ENCODE measurements at regions not wholly inside any gene's neighbourhood (a gene's known extent, or its start where the extent isn't known, plus 50 kb on each side); places are given as distances from the start of the nearest gene placed in this dataset.

DNA sequence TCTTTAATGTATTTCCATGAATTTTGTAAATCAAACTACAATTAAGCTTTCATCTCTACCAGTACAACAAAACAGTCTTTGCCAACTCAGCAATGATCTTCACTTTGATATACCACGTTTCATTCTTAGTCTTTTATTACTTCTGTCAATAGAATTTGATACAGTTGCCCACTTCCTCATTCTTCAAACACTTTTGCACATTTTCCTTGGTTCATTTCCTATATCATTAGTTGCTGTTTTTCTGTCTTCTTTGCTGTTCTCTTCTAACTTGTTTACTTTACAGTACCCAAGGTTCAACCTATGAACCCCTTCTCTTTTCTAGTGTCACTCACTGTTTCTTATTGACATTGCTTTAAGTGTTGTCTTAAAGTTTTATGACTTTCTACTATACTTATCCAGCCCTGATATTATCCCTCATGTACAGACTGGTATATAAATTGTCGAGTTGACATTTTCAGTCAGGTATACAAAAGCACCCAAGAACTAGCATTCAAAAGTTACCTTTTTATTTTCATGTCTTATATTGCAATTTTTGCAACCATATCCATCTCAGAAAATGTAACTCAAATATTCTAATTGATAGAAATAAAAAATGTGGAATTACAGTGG, 903.1 kb downstream of the NSUN3 start:
- no peak for DNase-seq (ENCODE audit: low read depth in 2 of 2, low spot score in 1 of 2)

DNA sequence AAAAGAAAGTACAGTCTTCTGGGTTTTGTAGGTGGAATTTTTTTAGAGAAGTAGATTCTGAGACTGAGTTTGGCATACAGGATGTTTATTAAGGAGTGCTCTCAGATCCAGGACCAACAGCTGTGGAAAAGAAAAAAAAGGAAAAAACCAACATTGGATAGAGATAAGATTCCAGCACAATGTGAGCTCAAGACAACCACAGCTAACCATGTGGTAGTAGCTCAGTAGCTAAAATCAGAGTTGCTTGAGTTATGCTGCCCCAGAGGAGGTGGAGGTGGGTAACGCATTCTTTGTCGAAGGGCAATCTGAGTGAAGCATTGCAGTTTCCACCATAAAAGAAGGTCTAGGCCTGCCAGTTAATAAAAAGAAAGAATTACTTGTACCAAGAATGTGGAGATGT, 904.3 kb downstream of the NSUN3 start:
- no peak for DNase-seq (ENCODE audit: low read depth in 2 of 2, low spot score in 1 of 2)

DNA sequence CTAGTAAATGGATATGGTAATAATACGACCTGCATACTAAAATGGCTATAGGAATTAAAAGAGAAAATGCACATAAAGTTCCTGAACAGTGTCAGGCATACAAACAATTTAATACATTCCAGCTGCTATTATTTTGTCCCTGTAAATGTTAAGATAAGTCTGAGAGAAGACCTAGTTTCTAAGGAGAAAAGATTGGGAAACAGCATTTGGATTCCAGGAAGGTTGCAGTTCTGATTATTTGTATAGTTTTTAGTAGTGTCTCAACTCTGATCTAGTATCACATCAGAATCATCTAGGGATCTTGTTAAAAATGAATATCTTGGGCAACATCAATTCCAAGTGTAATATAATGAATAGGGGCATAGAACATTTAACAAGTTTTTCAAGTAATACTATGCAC, 905.7 kb downstream of the NSUN3 start:
- DNase-seq (ENCODE audit: low read depth in 2 of 2, low spot score in 1 of 2), result no peak

DNA sequence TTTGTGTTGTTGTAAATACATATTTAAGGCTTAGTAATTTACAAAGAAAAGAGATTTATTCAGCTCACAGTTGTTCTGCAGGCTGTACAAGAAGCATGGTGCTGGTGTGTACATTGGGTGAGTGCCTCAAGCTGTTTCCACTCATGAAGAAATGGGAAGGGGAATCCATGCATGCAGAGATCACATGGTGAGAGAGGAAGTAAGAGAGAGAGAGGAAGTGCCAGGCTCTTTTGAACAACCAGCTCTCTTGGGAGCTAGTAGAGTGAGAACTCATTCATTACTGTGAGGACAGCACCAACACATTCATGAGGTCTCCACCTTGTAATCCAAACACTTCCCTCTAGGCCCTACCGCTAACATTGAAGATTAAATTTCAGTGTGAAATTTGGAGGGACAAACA, 909.2 kb downstream of the NSUN3 start:
- no peak for DNase-seq (ENCODE audit: low read depth in 2 of 2, low spot score in 1 of 2)

DNA sequence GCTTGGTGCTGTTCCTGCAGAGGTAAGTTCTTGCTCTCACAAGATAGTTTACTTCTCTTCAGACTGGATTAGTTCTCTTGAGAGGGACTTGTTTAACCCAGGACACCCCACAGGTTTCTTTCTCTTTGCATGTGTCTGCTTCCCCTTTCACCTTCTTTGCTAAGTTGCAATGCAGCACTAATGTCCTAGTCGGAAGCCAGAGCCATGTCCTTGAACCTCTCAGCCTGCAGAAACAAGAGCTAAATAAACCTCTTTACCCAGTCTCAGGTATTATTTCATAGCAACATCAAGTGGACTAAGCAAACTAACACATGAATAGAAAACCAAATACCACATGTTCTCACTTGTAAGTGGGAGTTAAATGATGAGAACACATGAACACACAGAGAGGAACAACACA, 915.2 kb downstream of the NSUN3 start:
- no peak for DNase-seq (ENCODE audit: low read depth in 2 of 2, low spot score in 1 of 2)

DNA sequence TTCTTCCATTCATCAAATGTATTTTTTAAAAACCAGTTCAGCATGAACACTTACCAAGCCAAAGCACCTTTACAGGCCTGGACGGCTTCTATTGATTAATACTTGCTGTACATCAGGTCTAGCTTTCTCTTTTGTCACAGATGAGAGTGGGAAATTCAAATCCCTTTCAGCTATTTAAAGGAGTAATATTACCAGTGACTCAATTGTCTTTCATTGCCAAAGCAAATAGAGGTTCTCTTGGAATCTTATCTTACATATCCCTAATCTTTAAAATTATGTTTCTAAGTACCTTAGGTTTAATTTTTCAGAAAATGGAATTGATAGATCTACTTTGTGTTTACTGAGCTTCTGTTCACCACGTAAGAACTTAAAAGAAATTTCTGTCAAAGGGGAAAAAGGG, 922.9 kb downstream of the NSUN3 start:
- no peak for DNase-seq (ENCODE audit: low read depth in 2 of 2, low spot score in 1 of 2)

DNA sequence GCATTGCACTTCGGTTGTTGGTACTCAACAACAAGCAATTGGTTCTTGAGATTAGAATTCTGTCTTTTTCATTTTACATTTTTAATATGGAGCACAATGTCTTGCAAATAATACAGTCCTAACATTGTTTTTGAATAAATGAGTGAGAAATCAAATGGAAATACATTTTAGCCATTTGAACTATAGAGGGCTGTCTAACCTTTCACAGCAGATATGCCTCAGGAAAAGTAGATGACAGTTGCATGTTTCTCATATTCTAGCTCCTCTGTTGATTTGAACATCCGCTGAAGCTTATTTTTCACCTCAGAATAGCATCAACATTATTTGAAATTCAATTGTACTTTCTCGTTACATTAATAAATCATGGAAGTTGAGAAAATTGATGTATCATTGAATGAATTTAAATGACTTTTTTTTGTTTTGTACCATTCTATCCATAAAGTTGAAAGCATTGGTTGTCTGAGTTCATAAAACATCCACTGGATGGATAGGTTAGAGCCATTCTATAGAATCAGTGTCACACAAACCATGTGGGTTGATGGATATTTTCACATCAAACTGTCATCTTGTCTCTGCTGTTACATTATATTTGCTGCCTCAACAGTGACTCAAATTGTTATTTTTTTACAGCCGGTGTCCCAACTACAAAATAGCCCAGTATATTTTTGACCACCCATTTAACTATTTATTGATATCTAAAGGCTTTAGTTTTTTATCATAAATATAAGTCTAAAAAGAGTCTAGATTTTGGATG, 928.3 kb downstream of the NSUN3 start:
- DNase-seq (ENCODE audit: low read depth in 2 of 2, low spot score in 1 of 2), result no peak

DNA sequence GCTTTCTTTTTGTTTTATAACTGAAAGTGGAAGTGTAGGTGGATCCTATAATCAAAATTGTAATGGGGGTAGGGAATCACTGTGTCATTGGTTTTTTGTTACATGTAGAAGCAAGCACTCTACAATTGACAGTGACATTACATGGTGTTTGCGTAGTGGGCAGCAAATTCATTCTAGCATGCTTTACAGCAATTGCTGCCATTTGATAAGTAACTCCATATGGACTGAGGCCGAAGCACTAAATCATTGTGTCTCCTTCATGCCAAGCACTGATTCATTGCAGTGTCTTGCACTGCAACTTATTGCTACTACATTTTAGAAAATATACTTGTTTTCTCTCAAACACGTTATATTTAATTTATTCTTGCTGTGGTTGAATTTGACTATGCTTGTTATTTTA, 933.9 kb downstream of the NSUN3 start:
- DNase-seq (ENCODE audit: low read depth in 2 of 2, low spot score in 1 of 2), result no peak

DNA sequence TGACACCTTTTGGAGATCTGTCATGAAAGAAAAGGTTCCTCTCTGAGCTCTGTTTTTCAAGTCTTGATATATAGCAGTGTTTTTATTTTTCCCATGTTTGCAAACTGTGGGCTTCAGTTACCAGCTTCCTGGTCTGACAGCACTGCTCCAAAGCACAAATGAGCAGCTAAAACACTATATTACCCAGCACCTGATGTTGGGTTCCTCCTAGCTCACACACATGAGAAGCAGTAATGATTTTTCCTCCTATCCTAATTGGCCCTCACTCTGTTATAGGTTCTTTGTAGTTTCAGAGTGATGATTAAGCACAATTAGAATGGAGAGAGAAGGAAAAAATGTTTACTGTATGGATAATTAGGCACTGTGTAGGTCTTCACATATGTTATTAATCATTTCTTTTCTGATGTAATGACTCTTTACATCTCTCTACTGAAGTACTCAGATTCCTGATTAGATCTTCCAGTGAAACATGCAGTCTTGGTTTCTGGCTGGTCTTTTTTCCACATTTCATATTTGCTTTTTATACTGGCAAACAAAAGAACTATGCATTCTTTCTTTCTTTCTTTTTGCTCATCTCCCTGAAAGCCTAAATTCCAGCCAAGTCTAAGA, 939.7 kb downstream of the NSUN3 start:
- DNase-seq (ENCODE audit: low read depth in 2 of 2, low spot score in 1 of 2), result no peak

DNA sequence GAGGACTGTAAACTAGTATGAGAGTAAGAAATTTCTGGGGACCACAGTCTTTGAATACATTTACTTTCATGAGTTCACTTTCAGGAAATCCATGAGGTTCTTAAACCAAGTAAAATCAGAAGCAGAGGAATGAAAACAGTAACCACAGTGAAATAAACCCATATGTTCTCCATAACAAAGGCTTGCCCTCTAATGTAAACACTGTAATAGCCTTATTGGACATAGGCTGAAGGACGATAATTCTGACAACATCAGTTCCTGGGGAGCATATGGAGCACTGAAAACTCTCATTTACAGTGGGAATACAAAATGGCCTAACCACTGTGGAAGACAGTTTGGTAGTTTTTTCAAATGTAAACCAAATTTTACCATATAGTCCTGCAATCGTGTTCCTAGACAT, 965.8 kb downstream of the NSUN3 start:
- DNase-seq (ENCODE audit: low read depth in 2 of 2, low spot score in 1 of 2), result no peak

DNA sequence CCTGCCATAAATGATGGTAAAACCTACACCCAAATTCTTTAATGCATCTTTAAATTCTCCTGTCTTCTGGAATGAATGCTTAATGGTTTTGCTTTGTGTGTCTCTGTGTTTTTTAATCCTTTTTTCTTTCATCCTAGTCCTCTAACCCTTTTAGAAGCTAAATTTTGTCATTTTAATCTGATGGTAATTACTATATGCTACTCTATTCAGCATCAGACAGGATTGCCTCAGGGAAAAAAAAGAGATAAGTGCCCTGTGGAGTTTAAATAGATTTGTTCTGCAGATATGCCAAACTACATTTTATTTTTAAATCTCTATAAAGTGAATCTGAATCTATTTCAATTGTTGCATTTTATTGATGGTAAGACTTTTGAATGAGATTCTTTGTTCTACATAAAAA, 966.8 kb downstream of the NSUN3 start:
- no peak for DNase-seq (ENCODE audit: low read depth in 2 of 2, low spot score in 1 of 2)

DNA sequence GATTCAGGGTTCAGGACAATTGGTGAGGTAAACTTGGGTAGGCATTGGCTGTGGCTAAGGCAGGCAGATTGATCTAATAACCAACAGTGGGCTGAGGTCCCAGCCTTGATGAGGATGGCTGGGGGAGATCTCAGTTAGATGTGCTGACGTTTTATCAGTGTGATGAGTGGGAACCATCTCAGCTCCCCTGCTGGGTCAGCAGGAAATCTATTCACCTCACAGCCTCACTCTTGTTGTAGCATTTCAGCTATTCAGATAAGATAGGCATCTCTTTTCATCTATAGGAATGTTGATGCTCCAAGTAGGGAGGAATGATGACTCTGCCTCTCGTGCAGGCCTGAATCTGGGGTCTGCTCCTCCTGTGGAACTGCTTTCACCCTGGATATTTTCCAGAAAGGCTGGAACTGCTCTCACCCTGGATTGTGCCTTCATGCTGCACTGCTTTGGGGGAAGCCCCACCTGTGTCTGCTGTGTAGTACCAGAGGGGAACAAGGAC, 973.7 kb downstream of the NSUN3 start:
- DNase-seq (ENCODE audit: low read depth in 2 of 2, low spot score in 1 of 2), result no peak

DNA sequence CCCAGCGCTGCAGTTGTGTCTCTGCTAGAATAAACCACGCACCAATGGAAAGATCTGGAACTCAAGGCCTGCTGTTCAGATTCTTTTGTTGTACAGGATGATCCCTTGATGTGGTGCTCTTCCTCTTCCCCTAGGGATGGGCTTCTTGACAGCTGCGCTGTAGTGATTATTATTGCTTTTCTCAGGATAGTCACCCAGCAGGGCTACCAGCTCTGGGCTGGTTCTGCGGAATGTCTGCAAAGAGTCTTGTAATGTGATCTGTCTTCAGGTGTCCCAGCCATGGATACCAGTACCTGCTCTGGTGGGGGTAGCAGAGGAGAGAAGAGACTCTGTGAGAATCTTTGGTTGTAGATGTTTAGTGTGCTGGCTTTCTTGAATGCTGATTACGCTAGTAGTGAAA, 974.2 kb downstream of the NSUN3 start:
- no peak for DNase-seq (ENCODE audit: low read depth in 2 of 2, low spot score in 1 of 2)

DNA sequence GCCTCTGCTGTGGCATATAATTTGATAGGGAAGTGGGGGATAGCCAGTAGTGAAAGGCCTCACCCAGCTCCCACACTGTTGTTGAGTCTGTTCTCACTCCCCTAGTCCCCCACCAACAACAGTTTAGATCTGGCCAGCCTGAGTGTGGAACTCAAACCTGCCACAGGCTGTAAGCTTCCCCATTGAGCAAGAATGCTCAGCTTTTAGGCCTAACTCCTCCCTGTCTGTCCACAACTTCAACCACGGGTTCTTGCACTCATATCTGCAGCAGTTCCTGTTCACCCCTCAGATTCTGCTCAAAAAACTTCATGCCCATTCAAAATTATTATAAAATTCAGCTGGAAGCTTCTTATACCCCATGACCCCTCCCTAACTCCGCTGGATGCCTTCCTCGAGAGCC, 975.1 kb downstream of the NSUN3 start:
- no peak for DNase-seq (ENCODE audit: low read depth in 2 of 2, low spot score in 1 of 2)

DNA sequence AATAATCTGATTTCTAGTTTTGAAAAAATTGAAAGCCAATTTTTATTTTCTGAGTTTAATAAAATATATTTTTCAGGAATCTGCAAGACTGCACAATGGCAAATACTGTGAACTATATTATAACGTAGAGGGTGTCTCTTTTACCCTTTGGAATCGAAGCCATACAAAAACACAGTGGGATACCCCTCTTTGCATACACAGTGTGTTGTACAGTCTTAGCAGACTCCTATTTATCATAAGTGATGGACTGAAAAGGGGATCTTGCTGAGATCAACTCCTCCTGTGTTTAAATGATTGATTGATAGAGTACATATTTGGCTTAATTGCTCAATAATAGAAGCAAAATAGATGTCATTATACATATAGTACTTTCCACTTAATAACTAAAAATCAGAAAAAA, 981.2 kb downstream of the NSUN3 start:
- no peak for DNase-seq (ENCODE audit: low read depth in 2 of 2, low spot score in 1 of 2)

DNA sequence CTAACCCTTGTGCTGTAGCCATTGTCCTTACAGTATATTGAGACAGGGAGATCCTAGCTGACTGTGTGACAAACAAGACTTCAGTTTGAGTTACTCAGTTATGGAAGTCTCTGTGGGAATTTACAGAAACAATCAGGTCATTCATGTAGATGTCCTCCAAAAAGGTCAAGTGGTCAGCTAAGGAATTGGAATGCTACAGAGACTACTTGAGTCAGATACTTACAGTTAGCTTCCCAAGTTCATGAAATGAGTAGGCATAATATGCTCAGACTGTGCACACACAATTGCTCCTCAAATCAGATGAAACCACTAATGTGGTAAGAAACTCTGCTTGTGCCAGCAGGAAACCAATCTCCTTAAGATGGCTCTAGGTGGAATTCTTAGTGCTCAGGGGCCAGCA, 985.7 kb downstream of the NSUN3 start:
- DNase-seq (ENCODE audit: low read depth in 2 of 2, low spot score in 1 of 2), result no peak

DNA sequence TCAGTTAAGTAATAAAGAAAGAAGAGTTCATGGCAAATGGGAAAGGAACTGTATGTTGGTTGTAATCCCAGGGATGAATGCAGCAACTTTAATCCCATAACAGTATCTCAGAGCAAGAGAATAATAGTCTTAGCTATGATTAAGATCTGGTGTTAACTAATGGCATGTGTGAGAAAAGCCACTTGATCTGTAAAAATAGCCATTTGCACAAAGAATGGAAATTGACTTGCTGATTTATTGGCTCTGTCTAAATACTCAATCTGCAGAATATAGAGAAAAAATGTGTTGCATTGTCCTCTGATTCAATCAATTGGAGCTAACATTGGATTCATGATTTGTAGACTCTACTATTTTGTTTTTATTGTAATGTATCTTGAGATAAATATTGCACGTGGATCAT, 987.0 kb downstream of the NSUN3 start:
- no peak for DNase-seq (ENCODE audit: low read depth in 2 of 2, low spot score in 1 of 2)

DNA sequence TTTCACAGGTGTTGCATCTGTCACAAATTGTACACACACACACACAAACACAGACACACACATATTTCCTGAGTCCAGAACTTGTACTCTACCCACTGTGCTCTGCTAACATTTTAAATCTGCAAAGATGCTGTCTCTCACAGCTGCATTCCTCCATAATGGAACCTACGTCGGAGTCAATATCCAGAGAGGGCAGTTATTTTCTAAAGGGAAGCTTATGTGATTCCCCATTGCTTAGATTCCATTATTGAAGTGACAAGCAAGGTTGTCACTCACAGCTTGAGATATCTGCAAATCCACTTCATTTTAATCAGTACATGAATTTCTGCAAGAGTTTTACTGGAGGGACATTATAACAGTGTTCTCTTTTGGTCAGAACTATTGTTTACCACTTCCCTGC, 992.4 kb downstream of the NSUN3 start:
- DNase-seq (ENCODE audit: low read depth in 2 of 2, low spot score in 1 of 2), result no peak

DNA sequence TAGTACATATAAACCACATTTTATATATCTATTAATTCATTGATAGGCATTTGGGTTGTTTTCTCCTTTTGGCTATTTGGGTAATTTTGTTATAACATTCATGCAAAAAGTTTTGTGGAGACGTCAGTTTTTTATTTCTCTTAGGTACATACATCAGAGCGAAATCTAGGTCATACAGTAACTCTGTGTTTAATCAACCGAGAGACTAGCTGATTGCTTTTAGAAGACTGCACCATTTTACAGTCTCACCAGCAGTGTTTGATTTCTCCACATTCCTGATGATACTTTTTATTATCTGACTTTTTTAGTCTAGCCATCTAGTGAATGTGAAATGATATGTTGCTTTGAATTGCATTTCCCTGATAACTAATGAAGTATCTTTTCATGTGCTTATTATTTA, 1019.3 kb downstream of the NSUN3 start:
- DNase-seq (ENCODE audit: low read depth in 2 of 2, low spot score in 1 of 2), result no peak

DNA sequence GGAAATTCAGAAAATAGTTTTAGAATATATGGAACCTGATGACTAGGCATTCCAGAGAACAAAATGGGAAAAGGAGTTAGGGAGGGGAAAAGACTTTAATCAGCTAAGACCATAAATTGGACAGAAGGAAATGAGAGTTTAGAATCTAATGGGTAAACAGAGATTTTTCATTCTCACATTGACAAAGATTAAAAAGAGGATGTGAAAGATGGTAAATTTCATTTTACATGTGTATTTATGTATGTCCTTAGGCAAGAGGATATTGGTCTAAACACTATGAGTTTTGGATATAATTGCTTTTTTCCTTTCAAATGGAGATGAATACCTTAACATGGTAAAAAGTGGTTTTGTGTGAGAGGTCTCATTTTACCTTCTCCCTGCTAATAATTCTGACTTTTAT, 1021.9 kb downstream of the NSUN3 start:
- DNase-seq (ENCODE audit: low read depth in 2 of 2, low spot score in 1 of 2), result no peak

DNA sequence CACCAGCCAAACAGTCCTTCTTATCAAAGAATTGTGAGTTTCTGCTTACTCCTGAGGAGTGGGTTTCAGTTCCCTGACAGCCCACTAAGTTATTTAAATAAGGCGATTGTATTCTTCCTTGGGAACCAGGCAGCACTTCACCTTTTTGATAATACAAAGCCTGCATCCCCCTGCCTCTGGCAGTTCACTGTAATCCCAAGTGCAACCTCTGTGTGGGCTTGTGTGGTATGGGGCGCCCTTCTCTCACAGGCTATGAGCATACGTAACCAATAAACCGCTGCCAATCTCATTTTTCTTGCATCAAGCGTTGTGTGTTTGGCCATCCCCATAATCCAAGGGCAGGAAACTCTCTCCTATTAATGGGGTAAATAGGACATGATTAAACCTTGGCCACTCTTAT, 1025.6 kb downstream of the NSUN3 start:
- DNase-seq (ENCODE audit: low read depth in 2 of 2, low spot score in 1 of 2), result no peak

DNA sequence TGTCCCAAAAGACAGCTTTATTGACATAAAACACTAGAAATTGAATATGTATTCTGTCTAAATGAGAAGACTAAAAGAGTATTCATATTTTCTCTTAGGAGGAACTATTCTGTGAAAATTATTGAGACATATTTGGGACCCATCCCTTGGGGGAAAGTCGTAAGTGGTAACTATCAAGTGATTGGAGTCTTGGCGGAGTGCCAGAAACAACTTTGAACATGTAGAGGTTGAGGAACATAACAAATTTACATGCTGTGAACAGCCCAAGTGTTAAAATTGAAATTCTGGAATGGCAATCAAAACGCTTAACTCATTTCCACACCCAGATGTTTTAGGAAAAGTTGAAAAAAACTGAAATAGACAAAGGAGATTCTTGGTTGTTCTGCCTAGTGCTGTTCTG, 1034.6 kb downstream of the NSUN3 start:
- no peak for DNase-seq (ENCODE audit: low read depth in 2 of 2, low spot score in 1 of 2)

DNA sequence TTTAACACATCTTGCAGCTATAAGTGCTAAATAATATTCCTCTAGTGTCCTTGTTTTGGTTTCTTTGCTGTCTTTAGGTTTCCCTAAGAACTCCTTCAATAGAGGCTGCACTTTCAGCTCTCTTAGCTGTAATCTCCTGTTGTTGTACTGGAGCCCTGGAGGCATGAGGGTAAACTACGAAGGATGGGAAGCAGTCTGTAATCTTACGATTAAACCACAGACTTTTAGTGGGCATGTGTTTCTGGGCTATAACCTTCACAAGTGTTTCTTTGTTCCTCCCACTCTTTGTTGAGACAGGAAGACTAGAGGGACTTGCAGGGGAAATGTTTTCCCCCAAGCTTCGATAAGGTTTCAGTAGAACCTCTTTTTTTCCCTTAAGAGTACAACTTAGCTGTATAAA, 1058.1 kb downstream of the NSUN3 start:
- no peak for DNase-seq (ENCODE audit: low read depth in 2 of 2, low spot score in 1 of 2)

Measured in stimulated activated CD8-positive, alpha-beta memory T cell treated with anti-CD3 and anti-CD28 coated beads, Interleukin-4, amount 100 ng/mL, for 1 hour (primary cell).